Activated naive CD4-positive, alpha-beta T cell treated with anti-CD3 and anti-CD28 coated beads, Interleukin-2, amount 50 U/mL, for 16 hours (primary cell): ENCODE measurements at regions not wholly inside any gene's neighbourhood (a gene's known extent, or its start where the extent isn't known, plus 50 kb on each side); places are given as distances from the start of the nearest gene placed in this dataset.
A peak's percentile ranks its signal among the peaks of the same experiment; 100 is the strongest.

Experiments used
- DNase-seq: peaks from one replicate; pipeline ENCODE4 v3.0.0-alpha.2; 2020

GRCh38 chrX:38856670-38857265, 55.5 kb downstream of the MID1IP1 start:
- DNase-seq = no peak

- no peak for DNase-seq
These were observed 56.7 kb downstream of the MID1IP1 start for GRCh38 chrX:38857736-38858523.

- DNase-seq = no peak
These were observed 58.3 kb downstream of the MID1IP1 start for GRCh38 chrX:38859602-38860001.

DNA sequence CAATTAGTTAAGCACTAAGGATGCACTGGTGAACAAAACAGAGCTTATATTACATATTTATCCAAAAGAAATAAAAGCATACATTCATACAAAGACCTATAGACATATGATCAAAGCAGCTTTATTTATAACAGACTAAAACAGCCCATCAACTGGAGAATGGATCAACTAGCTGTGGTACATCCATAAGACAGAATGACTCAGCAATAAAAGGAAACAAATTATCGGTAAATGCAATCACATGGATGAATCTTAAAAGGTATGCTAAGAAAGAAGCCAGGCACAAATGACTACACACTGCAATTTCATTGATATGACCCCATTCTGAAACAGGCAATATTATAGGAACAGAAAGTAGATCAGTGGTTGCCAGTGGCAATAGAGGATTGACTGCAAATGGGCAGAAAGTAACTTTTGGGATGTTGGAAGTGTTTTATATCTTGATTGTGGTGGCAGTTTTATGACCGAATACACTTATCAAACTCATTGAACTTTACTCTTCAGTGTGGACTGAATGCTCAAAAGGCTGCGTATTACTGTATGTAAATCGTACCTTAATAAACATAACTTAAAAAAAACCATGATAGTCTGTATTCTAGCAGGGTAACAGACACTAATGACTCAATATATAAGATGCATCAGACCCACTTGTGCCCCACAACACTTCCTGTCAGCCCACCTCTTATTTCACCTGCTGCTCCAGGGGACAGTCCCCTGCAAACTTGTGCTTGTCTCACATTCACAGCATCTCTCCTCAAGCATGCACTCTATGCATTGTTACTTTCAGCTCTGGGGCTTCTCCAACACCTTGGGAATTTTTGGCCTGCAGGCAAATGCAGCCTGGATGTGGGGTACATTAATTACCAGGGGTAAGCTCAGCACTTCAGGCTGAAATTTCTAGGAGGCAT, 59.1 kb downstream of the MID1IP1 start:
- DNase-seq = peak; percentile 29

GRCh38 chrX:38861489-38861888, 60.2 kb downstream of the MID1IP1 start:
- DNase-seq = no peak

GRCh38 chrX:38862100-38862499, 60.8 kb downstream of the MID1IP1 start:
- no peak for DNase-seq

DNA sequence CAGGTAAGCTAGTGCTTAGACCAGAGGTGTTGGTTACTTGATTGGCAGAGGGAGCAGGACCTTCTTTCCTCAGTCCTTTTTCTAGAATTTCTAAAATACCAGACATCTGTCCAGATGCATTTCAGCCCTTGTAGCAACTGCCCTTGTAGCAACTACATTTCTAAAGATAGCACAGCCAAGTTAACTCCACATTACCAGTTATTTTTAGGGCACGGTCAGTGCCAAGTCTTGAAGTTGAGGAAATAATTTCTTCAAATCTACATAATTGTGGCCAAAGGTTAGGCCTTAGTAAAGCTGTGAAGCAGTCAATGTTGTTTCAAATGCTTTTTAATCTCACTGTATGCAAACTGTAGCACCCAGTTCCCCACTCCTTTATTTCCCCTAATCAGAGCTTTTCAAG, 62.9 kb downstream of the MID1IP1 start:
- no peak for DNase-seq

DNA sequence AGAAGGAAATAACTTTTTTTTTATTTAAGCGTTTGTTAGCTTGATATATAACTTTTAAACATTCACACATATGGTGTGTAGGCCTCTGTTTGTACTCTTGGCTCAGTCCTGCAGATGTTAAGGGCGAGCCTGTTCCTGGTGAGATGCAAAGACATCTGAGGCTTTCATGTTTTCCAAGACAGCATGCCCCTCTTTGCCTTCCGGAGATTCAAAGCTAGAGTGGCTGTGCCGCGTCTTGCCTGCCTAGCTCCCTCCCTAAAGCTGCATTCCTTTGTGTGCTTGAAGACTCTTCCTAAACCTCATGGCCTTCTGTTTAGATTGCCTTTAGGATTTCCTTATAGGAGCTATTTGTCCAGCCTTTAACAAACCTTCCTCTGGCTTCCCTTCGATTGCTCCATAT, 67.1 kb downstream of the MID1IP1 start:
- no peak for DNase-seq

DNA sequence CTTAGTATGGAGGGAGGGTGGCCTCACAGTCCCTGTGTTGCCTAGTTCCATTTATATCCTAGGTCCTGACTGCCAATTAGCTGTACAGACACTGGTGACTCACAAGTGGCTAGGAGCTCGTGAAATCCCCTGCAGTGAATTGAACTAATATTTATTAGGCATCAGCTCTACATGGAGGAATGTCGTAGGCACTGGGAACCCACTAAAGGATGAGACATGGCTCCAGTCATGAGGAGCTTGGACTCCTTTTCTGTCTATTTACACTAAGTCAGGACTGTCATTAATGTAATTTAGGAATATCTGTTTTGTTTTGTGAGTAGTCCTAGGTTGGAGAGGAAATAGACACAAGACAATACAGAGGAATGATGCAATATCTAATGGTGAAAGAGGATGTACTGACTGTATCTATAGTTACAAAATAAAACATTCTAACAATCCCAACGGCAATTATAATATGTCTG, 67.7 kb downstream of the MID1IP1 start:
- DNase-seq = no peak

DNA sequence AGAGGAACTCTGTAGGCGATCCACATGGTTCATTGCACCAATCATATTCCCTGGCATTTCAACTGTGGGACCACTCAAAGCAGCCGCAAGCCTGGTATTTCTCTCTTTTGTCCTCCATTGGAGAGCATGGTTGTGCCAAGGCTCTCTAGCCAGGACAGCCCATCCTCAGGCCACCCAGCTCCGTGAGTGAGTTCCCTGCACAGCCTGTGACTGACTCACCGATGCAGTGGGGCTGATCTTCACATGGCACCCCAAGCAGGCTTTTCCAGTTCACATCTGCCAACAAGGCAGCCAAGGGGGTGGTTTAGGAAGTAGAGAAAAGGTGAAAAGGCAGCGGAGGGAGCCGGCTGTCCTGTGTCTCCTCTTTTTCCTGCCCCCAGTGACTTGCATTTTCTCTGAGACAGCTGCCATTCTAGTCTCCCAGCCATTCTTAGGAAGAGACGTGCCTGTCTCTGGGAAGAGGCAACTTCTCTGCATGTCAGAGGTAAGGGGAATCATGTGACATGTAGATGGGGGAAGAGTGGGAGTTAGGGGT, 69.2 kb downstream of the MID1IP1 start:
- DNase-seq = no peak

DNA sequence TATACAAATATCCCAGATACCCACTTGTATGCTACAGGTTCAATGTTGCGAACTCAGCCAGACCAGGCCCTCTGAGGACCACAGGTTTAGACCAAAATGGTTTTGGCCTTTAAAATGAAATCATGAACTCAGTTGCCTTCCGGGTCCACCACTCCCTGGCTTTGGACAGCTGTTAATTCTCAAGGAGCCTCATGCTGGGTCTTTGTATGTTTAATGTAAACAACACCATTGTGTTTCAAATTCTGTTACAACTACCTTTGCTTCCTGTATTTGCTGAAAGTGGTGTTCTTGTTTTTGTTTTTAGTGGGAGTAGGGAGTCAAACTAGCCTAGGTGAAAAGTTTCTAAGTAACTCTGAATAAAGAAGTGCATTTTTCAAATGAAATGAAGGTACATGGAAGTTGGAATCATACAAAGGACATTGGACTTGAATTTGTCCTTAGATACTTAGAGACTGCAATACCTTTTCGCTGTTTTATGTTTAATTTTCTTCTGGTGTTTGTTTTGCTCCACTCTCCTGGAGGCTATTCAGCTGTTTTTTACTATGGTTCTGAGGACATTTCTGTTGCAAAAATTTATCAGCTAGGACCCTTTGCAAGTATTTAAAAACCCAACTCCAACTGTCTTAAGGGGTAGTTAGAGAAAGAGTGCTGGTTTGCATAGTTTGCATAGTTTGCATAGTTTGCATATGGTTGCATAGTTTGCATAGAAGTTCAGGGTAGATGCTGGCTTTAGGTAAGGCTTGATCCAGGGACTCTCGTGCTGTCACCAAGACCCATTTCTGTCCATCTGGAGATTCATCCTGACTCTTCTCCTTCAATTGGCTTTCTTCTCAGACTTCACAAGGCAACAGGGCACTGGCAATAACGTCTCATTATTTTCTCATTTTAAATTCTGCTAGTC, 70.1 kb downstream of the MID1IP1 start:
- DNase-seq = no peak

DNA sequence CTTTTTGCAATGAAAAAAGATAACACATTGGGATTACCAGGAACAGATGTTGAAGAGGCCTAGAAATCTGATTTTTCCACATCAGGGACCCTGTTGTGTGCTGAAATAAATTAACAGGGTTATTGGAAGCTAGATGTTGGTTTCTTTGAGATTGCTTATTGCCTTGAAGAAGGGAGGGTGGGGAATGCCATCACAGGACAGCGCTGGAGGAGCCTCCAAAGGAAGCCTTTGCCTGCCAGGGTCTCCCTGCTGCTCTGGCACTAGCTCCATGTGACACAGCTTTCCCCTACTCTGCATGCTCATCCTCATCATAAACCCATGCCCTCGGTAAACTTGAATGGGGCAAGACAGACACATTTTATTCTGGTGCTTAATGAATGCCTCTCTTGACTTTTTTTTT, 76.1 kb downstream of the MID1IP1 start:
- DNase-seq = no peak

- DNase-seq = no peak
These were observed 77.5 kb downstream of the MID1IP1 start for GRCh38 chrX:38878641-38879340.

DNA sequence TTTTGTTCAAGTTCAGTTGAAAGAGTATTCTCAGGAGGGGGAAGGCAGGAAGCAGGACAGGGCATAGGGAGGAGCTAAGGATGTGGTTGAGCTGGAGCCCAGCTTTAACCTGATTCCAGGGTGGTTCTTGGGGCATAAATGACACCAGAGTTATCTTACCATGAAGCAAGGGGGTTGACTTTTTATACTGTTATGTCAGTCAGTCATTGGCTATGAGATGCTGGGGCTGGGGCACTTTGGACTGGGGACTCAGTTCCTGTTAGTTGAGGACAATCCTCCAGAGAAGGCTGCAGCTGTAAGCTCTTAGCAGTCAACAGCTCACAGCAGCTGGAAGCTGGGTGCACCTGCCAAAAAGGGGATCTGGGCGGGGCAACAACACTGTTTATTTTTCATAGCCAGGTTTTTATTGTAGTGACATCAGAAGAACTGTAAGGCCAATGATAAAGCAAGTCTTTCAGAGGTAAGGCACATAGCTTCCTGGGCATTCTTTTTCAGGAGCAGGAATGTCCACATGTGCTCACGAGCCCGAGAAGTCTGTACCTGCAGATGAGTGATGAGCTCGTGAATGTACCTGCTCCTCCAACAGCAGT, 78.5 kb downstream of the MID1IP1 start:
- DNase-seq = no peak

DNA sequence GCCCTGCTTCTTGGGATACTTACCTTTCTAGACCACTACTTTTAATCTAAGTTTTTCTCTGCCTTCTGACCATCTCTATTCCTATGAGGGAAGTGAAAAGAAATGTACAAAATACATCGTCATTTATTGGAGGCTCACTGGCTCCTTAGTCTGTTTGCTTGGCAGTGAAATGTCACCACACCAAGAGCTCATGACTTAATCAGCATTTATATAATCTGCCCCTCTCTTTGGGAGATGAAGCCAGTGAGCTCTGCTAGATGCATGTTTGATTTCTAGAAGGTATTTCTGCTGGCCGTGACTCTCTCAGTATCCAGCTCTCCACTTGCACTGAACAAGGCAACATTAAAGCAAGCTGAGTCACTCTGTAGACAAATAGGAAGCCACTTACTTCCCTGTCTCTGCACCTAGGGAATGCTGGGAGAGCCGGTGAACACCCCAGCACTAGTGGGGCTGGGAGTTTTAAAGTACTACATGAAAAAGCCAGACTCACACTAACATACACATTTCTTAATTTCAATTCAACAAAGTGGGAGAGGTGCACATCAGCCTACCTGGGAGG, 79.1 kb downstream of the MID1IP1 start:
- DNase-seq = no peak

- no peak for DNase-seq
These were observed 79.8 kb downstream of the MID1IP1 start for GRCh38 chrX:38881066-38881465.

- DNase-seq = no peak
These were observed 80.5 kb downstream of the MID1IP1 start for GRCh38 chrX:38881727-38882126.

DNA sequence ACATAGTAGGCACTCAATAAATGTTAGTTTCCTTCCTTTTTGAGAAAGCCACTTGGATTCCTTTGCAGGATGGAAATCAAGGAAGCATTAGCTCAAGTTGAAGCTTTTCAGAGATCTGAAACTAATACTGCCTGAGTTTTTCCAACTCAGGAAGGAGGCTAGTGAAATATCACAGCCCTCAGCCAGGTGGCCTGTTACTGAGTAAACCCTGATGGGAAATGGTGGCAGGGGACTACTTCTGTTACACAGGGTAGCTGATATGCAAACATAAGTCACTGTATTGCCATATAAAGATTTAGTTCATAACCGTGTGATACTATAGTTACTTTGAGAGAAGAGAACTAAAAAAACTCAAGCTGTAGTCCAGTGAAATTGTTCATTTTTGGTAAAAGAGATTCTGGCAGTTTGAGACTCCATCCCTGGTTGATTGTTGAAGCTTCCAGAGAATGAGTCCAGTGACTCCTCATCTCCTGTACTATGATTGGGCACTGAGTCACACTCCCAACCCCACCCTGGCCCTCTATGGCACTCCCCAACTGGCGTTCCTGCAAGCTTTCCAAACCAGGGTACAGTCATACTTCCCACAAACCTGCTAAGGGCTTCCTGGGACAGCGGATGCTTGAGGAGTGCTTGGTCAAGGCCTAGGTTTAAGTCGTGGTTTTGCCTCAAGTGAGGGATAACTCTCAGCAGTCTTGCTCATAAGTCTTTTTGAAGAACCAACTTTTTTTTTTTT, 81.8 kb downstream of the MID1IP1 start:
- no peak for DNase-seq

DNA sequence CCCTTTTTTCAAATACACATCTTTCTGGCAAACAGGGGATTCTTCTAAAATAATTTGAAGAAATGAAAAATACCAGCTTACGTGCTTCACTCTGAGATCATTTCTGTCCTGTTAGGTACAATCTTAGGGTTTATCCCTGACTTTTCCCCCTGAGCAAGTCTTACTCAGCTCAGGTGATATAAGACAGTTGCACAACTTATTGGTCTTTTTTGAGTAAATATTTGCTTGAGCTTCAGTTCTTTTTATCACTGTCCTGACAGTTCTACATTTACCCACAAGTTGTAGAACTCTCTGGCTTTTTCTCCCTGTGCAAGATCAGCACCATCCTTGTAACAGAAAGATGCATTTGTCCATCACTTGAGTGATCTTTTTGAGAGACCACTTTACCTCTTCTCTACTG, 84.9 kb downstream of the MID1IP1 start:
- DNase-seq = no peak

DNA sequence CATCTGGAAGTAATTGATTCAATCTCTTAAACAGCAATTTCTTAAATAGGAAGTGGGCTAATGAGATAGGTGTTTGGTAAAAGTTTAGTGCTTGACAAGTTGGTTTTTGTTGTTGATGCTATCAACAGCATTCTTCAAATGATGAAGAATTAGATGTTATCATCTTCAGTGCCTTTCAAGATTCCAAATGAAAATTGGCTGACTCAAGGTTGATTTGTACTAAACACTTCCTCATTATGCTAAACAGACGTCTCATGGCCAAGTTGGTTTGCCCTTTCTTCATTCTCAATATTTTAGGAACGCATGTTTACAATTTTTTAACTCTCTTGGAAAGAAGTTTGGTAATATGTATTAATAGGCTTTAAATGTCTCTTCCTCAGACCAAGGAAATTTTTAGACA, 86.0 kb downstream of the MID1IP1 start:
- DNase-seq = no peak
